Aorta (tissue), 5 donors: ENCODE measurements at regions not wholly inside any gene's neighbourhood (a gene's known extent, or its start where the extent isn't known, plus 50 kb on each side); places are given as distances from the start of the nearest gene placed in this dataset.
A peak's percentile ranks its signal among the peaks of the same experiment; 100 is the strongest.

Experiments used
- ATAC-seq: fragments of 200-7000 bp; cut with Tn5 transposase; one replicate; pipeline ENCODE4 v1.9.1; 2022; ENCODE audit warnings: moderate library complexity; ENCODE audit not compliant: low FRiP score
- DNase-seq, 2 donors: peaks; one replicate each; pipeline ENCODE4 v3.0.0-alpha.2; 2020
- H3K27ac ChIP-seq, 2 donors: one replicate each; pipeline ENCODE4 v1.5.1; 2013; ENCODE audit warnings: low read length in 2 of 2, mild to moderate bottlenecking in 2 of 2, moderate library complexity in 2 of 2, control low read depth in 1 of 2, inconsistent platforms in 1 of 2, low read depth in 1 of 2
- H3K27me3 ChIP-seq, 2 donors: one replicate each; pipeline ENCODE4 v1.6.1; 2013; ENCODE audit warnings: control low read depth in 1 of 2, low read length in 1 of 2, mild to moderate bottlenecking in 1 of 2, moderate library complexity in 1 of 2; ENCODE audit not compliant: insufficient read depth in 2 of 2, control insufficient read depth in 1 of 2
- H3K36me3 ChIP-seq, 2 donors: one replicate each; pipeline ENCODE4 v1.6.1; 2013; ENCODE audit warnings: control low read depth in 1 of 2, low read length in 1 of 2, mild to moderate bottlenecking in 1 of 2; ENCODE audit not compliant: insufficient read depth in 2 of 2, control insufficient read depth in 1 of 2
- H3K4me1 ChIP-seq, 2 donors: one replicate each; pipeline ENCODE4 v1.6.1; 2013; ENCODE audit warnings: low read length in 2 of 2, control low read depth in 1 of 2, mild to moderate bottlenecking in 1 of 2, moderate library complexity in 1 of 2; ENCODE audit not compliant: insufficient read depth in 2 of 2, control insufficient read depth in 1 of 2
- H3K4me3 ChIP-seq, 2 donors: one replicate each; pipeline ENCODE4 v1.5.1; 2013; ENCODE audit warnings: low read length in 2 of 2, control low read depth in 1 of 2, mild to moderate bottlenecking in 1 of 2
- H3K9me3 ChIP-seq: one replicate; pipeline ENCODE4 v1.6.1; 2013; ENCODE audit warnings: mild to moderate bottlenecking, low read length; ENCODE audit not compliant: control insufficient read depth
- WGBS, 2 donors: extraction: QIAGEN DNeasy Blood & Tissue Kit; methylation state at CpG; one replicate each; pipeline ENCODE4 v1.1.7; 2013; 5-methylcytosine and 5-hydroxymethylcytosine counted together
- intact Hi-C, 2 donors: fragments of 100-400 bp; cut with DNase I; formaldehyde crosslinking; loops; one replicate each; pipeline versions ENCODE4 v1.14.2 to v1.15.0; 2022
- donor health status: healthy with polysubstance abuse.
- donor health status: Bipolar disorder and iron deficiency.
- donor health status: DM: no; HTN: no; CAD: no.
- donor health status: DM: no; HTN: no; CAD: no.
- donor health status: DM: yes; HTN: yes; CAD: no.

- H3K36me3 ChIP-seq = no peaks in the 10 kb centered on the region
- no peaks in the 10 kb centered on the region for H3K4me1 ChIP-seq
- H3K27me3 ChIP-seq = no peaks in the 10 kb centered on the region
- intact Hi-C loops = no loop called here
- no peak overlapping the region for H3K4me3 ChIP-seq
- ATAC-seq (no peak), DNase-seq (no peak)
- no peak overlapping the region for H3K27ac ChIP-seq
- WGBS, 2 donors = 88 to 96% methylated on average over 5 of the region's 5 CpGs
- H3K9me3 ChIP-seq = no peaks in the 10 kb centered on the region
Measured at GRCh38 chrX:69079268-69079667, 86.0 kb downstream of the PJA1 start.

GRCh38 chrX:69077895-69078455, 87.3 kb downstream of the PJA1 start:
- Histone ChIP-seq H3K4me1 (no peaks in the 10 kb centered on the region), H3K4me3 (no peak overlapping the region), H3K27ac (no peak overlapping the region), H3K27me3 (no peaks in the 10 kb centered on the region), H3K9me3 (no peaks in the 10 kb centered on the region), H3K36me3 (no peaks in the 10 kb centered on the region)
- DNase-seq (peak; percentile 9 to 20), ATAC-seq (no peak)
- intact Hi-C loops = no loop called here
- 71 to 86% methylated on average over 6 of the region's 6 CpGs for WGBS, 2 donors

- WGBS, 2 donors = 68 to 94% methylated on average over 2 of the region's 2 CpGs
- Histone ChIP-seq H3K27ac (no peak overlapping the region), H3K27me3 (no peaks in the 10 kb centered on the region), H3K9me3 (no peaks in the 10 kb centered on the region), H3K4me1 (no peaks in the 10 kb centered on the region), H3K36me3 (no peaks in the 10 kb centered on the region), H3K4me3 (no peak overlapping the region)
- ATAC-seq (no peak), DNase-seq (peak in 1 of 2 donors; percentile 44)
- intact Hi-C loops = no loop called here
Measured at GRCh38 chrX:69076088-69076487, 89.2 kb downstream of the PJA1 start.

- 75 to 97% methylated on average over 3 of the region's 3 CpGs for WGBS, 2 donors
- H3K27me3 ChIP-seq = no peaks in the 10 kb centered on the region
- DNase-seq = peak in 1 of 2 donors; percentile 26
- no peak for ATAC-seq
- no peak overlapping the region for H3K4me3 ChIP-seq
- H3K4me1 ChIP-seq = no peaks in the 10 kb centered on the region
- no peak overlapping the region for H3K27ac ChIP-seq
- no peaks in the 10 kb centered on the region for H3K36me3 ChIP-seq
- H3K9me3 ChIP-seq = no peaks in the 10 kb centered on the region
- intact Hi-C loops = no loop called here
Measured at GRCh38 chrX:69074726-69075125, 90.5 kb downstream of the PJA1 start.

- no peak overlapping the region for H3K4me3 ChIP-seq
- no peak overlapping the region for H3K27ac ChIP-seq
- ATAC-seq (no peak), DNase-seq (peak in 1 of 2 donors; percentile 20)
- H3K4me1 ChIP-seq = no peaks in the 10 kb centered on the region
- no peaks in the 10 kb centered on the region for H3K27me3 ChIP-seq
- intact Hi-C loops = no loop called here
- H3K36me3 ChIP-seq = no peaks in the 10 kb centered on the region
- WGBS, 2 donors = 74 to 91% methylated on average over 3 of the region's 3 CpGs
- H3K9me3 ChIP-seq = no peaks in the 10 kb centered on the region
Measured at GRCh38 chrX:69073721-69074120, 91.5 kb downstream of the PJA1 start.

- Histone ChIP-seq H3K27ac (no peak overlapping the region), H3K4me1 (no peaks in the 10 kb centered on the region), H3K36me3 (no peaks in the 10 kb centered on the region), H3K9me3 (no peaks in the 10 kb centered on the region), H3K4me3 (no peak overlapping the region), H3K27me3 (no peaks in the 10 kb centered on the region)
- ATAC-seq = no peak
- intact Hi-C loops = no loop called here
- 64 to 83% methylated on average over 4 of the region's 4 CpGs for WGBS, 2 donors
- DNase-seq = peak in 1 of 2 donors; percentile 23
Measured at GRCh38 chrX:69073241-69073640, 92.0 kb downstream of the PJA1 start.

- ATAC-seq = no peak
- 75 to 77% methylated on average over 6 of the region's 6 CpGs for WGBS, 2 donors
- no peaks in the 10 kb centered on the region for H3K27me3 ChIP-seq
- peak in 1 of 2 donors; percentile 22 for DNase-seq
- no peak overlapping the region for H3K27ac ChIP-seq
- H3K4me3 ChIP-seq = no peak overlapping the region
- no peaks in the 10 kb centered on the region for H3K36me3 ChIP-seq
- no peaks in the 10 kb centered on the region for H3K4me1 ChIP-seq
- intact Hi-C loops = no loop called here
- no peaks in the 10 kb centered on the region for H3K9me3 ChIP-seq
Measured at GRCh38 chrX:69072486-69073006, 92.7 kb downstream of the PJA1 start.

GRCh38 chrX:69070949-69071650, 94.2 kb downstream of the PJA1 start:
- 27 to 29% methylated on average over 12 of the region's 12 CpGs for WGBS, 2 donors
- peak; percentile 76 to 85 for DNase-seq
- peak; percentile 70 for ATAC-seq
- H3K9me3 ChIP-seq = no peaks in the 10 kb centered on the region
- H3K4me3 ChIP-seq = no peak overlapping the region
- H3K4me1 ChIP-seq = no peaks in the 10 kb centered on the region
- no peak overlapping the region for H3K27ac ChIP-seq
- intact Hi-C loops = no loop called here
- no peaks in the 10 kb centered on the region for H3K36me3 ChIP-seq
- no peaks in the 10 kb centered on the region for H3K27me3 ChIP-seq

- 85 to 97% methylated on average over 3 of the region's 3 CpGs for WGBS, 2 donors
- Histone ChIP-seq H3K4me1 (no peaks in the 10 kb centered on the region), H3K4me3 (no peak overlapping the region), H3K27me3 (no peaks in the 10 kb centered on the region), H3K36me3 (no peaks in the 10 kb centered on the region), H3K27ac (no peak overlapping the region), H3K9me3 (no peaks in the 10 kb centered on the region)
- intact Hi-C loops = no loop called here
- peak in 1 of 2 donors; percentile 12 for DNase-seq
- no peak for ATAC-seq
Measured at GRCh38 chrX:69069876-69070275, 95.4 kb downstream of the PJA1 start.
